ENCODE measurements at regions not wholly inside any gene's neighbourhood (a gene's known extent, or its start where the extent isn't known, plus 50 kb on each side); places are given as distances from the start of the nearest gene placed in this dataset.

GRCh38 chr2:4499316-4500030 is 796.1 kb downstream of the DCDC2C start:
- DNase-seq (ENCODE audit: low read depth), result no peak
- H3K4me3 ChIP-seq (replicated peaks; ENCODE audit: low read depth, low read length), result no peak overlapping the region
- TF ChIP-seq CTCF (IDR thresholded peaks at IDR 0.05; ENCODE audit: low read length, missing control alignments), result no peak

- H3K4me3 ChIP-seq (replicated peaks; ENCODE audit: low read depth, low read length), result no peak overlapping the region
- no peak for DNase-seq (ENCODE audit: low read depth)
- no peak for TF ChIP-seq CTCF (IDR thresholded peaks at IDR 0.05; ENCODE audit: low read length, missing control alignments)
Observed at GRCh38 chr2:4501525-4501924, 798.1 kb downstream of the DCDC2C start.

DNA sequence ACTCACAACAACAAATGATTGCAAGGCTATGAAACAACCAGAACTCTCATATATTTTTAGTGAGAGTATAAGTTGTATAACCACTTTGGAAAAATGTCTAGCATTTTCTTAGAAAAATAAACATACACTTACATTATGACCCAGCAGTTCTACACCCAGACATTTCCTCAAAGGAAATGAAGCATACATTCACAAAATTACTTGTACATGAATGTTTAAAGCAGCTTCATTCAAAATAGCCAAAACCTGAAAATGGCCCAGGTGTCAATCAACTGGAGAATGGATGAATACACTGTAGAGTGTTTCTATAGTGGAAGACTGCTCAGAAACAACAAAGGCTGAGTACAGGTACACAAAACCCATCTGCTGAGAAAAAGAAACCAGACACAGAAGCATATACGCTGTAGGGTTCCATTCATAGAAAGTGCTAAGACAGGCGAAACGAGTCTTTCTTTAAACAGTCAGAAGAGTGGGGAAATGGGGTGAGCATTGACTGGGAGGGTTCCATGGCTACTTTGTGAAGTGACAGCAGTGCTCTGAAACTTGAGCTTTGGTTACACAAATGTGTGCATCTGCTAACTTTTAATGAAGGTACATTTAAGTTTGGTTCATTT is 799.0 kb downstream of the DCDC2C start:
- TF ChIP-seq CTCF (IDR thresholded peaks at IDR 0.05; ENCODE audit: low read length, missing control alignments), result no peak
- no peak overlapping the region for H3K4me3 ChIP-seq (replicated peaks; ENCODE audit: low read depth, low read length)
- no peak for DNase-seq (ENCODE audit: low read depth)

GRCh38 chr2:4507661-4508060 is 804.3 kb downstream of the DCDC2C start:
- DNase-seq (ENCODE audit: low read depth), result no peak
- TF ChIP-seq CTCF (IDR thresholded peaks at IDR 0.05; ENCODE audit: low read length, missing control alignments), result no peak
- no peak overlapping the region for H3K4me3 ChIP-seq (replicated peaks; ENCODE audit: low read depth, low read length)

- DNase-seq (ENCODE audit: low read depth), result no peak
- no peak overlapping the region for H3K4me3 ChIP-seq (replicated peaks; ENCODE audit: low read depth, low read length)
- no peak for TF ChIP-seq CTCF (IDR thresholded peaks at IDR 0.05; ENCODE audit: low read length, missing control alignments)
Observed at GRCh38 chr2:4515871-4516761, 812.7 kb downstream of the DCDC2C start.

GRCh38 chr2:4518596-4518995 is 815.2 kb downstream of the DCDC2C start:
- no peak for DNase-seq (ENCODE audit: low read depth)
- no peak overlapping the region for H3K4me3 ChIP-seq (replicated peaks; ENCODE audit: low read depth, low read length)
- TF ChIP-seq CTCF (IDR thresholded peaks at IDR 0.05; ENCODE audit: low read length, missing control alignments), result no peak

Data from fibroblast of pulmonary artery (primary cell).